ENCODE measurements at regions not wholly inside any gene's neighbourhood (a gene's known extent, or its start where the extent isn't known, plus 50 kb on each side); places are given as distances from the start of the nearest gene placed in this dataset.
A peak's percentile ranks its signal among the peaks of the same experiment; 100 is the strongest.

DNA sequence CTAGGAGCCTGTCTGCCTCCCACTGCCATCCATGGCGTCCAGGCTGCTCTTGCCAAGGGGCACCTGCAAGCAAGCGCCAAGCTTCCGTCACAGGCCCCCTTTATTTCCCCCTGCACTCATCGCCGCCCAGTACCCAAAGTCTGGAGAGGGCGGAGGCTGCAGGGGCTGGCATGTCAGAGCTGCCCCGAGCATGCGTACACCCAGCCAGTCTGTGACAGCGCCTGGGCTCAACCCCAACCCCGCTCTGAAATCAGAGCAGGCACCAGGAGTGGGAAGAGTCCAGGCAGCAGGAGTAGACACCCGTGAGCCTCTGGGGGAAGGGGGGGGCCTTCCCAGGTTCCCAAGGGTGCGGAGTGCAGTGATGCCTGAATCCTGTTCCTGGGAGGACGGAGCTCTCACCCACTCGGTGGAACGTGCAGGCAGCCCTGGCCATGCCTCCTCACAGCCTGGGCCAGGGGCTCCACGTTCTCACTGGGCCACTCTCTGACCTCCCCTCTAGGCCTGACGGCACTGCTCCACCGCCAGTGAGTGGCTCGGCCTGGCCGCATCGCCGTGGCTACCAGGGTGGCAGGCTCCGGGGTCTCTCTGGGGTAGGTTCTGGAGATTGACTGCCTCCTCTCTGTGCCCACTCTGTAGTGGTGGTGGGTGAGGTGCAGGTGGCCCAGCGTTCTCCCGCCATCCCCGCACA lies 469.0 kb downstream of the CDH9 start:
- Histone ChIP-seq H3K27me3 (no peaks in the 10 kb centered on the region), H3K4me3 (no peak overlapping the region), H3K36me3 (no peaks in the 10 kb centered on the region), H3K27ac (no peak overlapping the region), H3K4me1 (no peaks in the 10 kb centered on the region), H3K9me3 (peaks cover 12% of the 10 kb centered on the region)
- no peak for TF ChIP-seq POLR2A (IDR thresholded peaks at IDR 0.05)
- no peak for TF ChIP-seq POLR2AphosphoS5 (IDR thresholded peaks at IDR 0.05)
- TF ChIP-seq EP300 (IDR thresholded peaks at IDR 0.05) = no peak
- TF ChIP-seq CTCF (IDR thresholded peaks at IDR 0.05) = no peak
- WGBS = 100% methylated on average over 5 of the region's 26 CpGs
- DNase-seq (ENCODE audit: low spot score in 2 of 2) = peak in 1 of 2 donors; percentile 46

GRCh38 chr5:26568316-26568715 lies 470.1 kb downstream of the CDH9 start:
- H3K9me3 ChIP-seq = peaks cover 12% of the 10 kb centered on the region
- 68% methylated on average over 8 of the region's 9 CpGs for WGBS
- no peak for TF ChIP-seq POLR2A (IDR thresholded peaks at IDR 0.05)
- no peak for TF ChIP-seq POLR2AphosphoS5 (IDR thresholded peaks at IDR 0.05)
- TF ChIP-seq EP300 (IDR thresholded peaks at IDR 0.05) = no peak
- no peak for TF ChIP-seq CTCF (IDR thresholded peaks at IDR 0.05)
- no peak for DNase-seq (ENCODE audit: low spot score in 2 of 2)
- H3K27ac ChIP-seq = no peak overlapping the region
- H3K36me3 ChIP-seq = no peaks in the 10 kb centered on the region
- no peaks in the 10 kb centered on the region for H3K27me3 ChIP-seq
- no peak overlapping the region for H3K4me3 ChIP-seq
- no peaks in the 10 kb centered on the region for H3K4me1 ChIP-seq

GRCh38 chr5:26563979-26564378 lies 474.4 kb downstream of the CDH9 start:
- H3K4me1 ChIP-seq = no peaks in the 10 kb centered on the region
- WGBS = 95% methylated on average over 2 of the region's 2 CpGs
- no peaks in the 10 kb centered on the region for H3K27me3 ChIP-seq
- peaks cover 8% of the 10 kb centered on the region for H3K9me3 ChIP-seq
- DNase-seq (ENCODE audit: low spot score in 2 of 2) = no peak
- H3K4me3 ChIP-seq = no peak overlapping the region
- TF ChIP-seq EP300 (IDR thresholded peaks at IDR 0.05) (no peak), CTCF (IDR thresholded peaks at IDR 0.05) (no peak), POLR2A (IDR thresholded peaks at IDR 0.05) (no peak), POLR2AphosphoS5 (IDR thresholded peaks at IDR 0.05) (no peak)
- no peaks in the 10 kb centered on the region for H3K36me3 ChIP-seq
- H3K27ac ChIP-seq = no peak overlapping the region

GRCh38 chr5:26553079-26553478 lies 485.3 kb downstream of the CDH9 start:
- no peak overlapping the region for H3K4me3 ChIP-seq
- no peaks in the 10 kb centered on the region for H3K27me3 ChIP-seq
- no peaks in the 10 kb centered on the region for H3K9me3 ChIP-seq
- no peak for DNase-seq (ENCODE audit: low spot score in 2 of 2)
- WGBS = 65% methylated on average over 2 of the region's 2 CpGs
- no peaks in the 10 kb centered on the region for H3K36me3 ChIP-seq
- no peak overlapping the region for H3K27ac ChIP-seq
- H3K4me1 ChIP-seq = no peaks in the 10 kb centered on the region
- no peak for TF ChIP-seq POLR2A (IDR thresholded peaks at IDR 0.05)
- no peak for TF ChIP-seq POLR2AphosphoS5 (IDR thresholded peaks at IDR 0.05)
- no peak for TF ChIP-seq EP300 (IDR thresholded peaks at IDR 0.05)

GRCh38 chr5:26543987-26544386 lies 494.4 kb downstream of the CDH9 start:
- H3K36me3 ChIP-seq = no peaks in the 10 kb centered on the region
- no peak overlapping the region for H3K27ac ChIP-seq
- no peaks in the 10 kb centered on the region for H3K27me3 ChIP-seq
- 97% methylated on average over 1 of the region's 1 CpG for WGBS
- TF ChIP-seq EP300 (IDR thresholded peaks at IDR 0.05) (no peak), POLR2A (IDR thresholded peaks at IDR 0.05) (no peak), CTCF (IDR thresholded peaks at IDR 0.05) (no peak), POLR2AphosphoS5 (IDR thresholded peaks at IDR 0.05) (no peak)
- no peak overlapping the region for H3K4me3 ChIP-seq
- no peak for DNase-seq (ENCODE audit: low spot score in 2 of 2)
- H3K4me1 ChIP-seq = no peaks in the 10 kb centered on the region
- no peaks in the 10 kb centered on the region for H3K9me3 ChIP-seq

- Histone ChIP-seq H3K9me3 (no peaks in the 10 kb centered on the region), H3K27me3 (no peaks in the 10 kb centered on the region), H3K4me1 (no peaks in the 10 kb centered on the region), H3K27ac (no peak overlapping the region), H3K4me3 (no peak overlapping the region), H3K36me3 (no peaks in the 10 kb centered on the region)
- TF ChIP-seq EP300 (IDR thresholded peaks at IDR 0.05) (no peak), POLR2AphosphoS5 (IDR thresholded peaks at IDR 0.05) (no peak), POLR2A (IDR thresholded peaks at IDR 0.05) (no peak), CTCF (IDR thresholded peaks at IDR 0.05) (no peak)
- 46% methylated on average over 1 of the region's 1 CpG for WGBS
- no peak for DNase-seq (ENCODE audit: low spot score in 2 of 2)
Measured at GRCh38 chr5:26538226-26538625, 500.2 kb downstream of the CDH9 start.

Measured in suprapubic skin (tissue), 4 donors.